OCI-LY7 (cell line): ENCODE measurements at regions not wholly inside any gene's neighbourhood (a gene's known extent, or its start where the extent isn't known, plus 50 kb on each side); places are given as distances from the start of the nearest gene placed in this dataset.

Experiments
- EZH2phosphoT487 ChIP-seq: fragments of 200-600 bp; sonication (generic); IDR thresholded peaks from 2 replicates; pipeline ENCODE4 v1.6.1; 2018; ENCODE audit warnings: low read depth, borderline replicate concordance, mild to moderate bottlenecking, mixed run types, antibody characterized with exemption, low read length, moderate library complexity, mixed read lengths
- TF ChIP-seq, protein P1 (sequence below): fragments of 200-600 bp; sonication (generic); conservative IDR thresholded peaks from 2 replicates; pipeline ENCODE4 v1.5.1; 2014; ENCODE audit warnings: mild to moderate bottlenecking, antibody characterized with exemption, low read length, moderate library complexity, mixed read lengths

GRCh38 chr12:84507956-84508850, 404.4 kb downstream of the SLC6A15 start:
- TF ChIP-seq, protein P1, sequence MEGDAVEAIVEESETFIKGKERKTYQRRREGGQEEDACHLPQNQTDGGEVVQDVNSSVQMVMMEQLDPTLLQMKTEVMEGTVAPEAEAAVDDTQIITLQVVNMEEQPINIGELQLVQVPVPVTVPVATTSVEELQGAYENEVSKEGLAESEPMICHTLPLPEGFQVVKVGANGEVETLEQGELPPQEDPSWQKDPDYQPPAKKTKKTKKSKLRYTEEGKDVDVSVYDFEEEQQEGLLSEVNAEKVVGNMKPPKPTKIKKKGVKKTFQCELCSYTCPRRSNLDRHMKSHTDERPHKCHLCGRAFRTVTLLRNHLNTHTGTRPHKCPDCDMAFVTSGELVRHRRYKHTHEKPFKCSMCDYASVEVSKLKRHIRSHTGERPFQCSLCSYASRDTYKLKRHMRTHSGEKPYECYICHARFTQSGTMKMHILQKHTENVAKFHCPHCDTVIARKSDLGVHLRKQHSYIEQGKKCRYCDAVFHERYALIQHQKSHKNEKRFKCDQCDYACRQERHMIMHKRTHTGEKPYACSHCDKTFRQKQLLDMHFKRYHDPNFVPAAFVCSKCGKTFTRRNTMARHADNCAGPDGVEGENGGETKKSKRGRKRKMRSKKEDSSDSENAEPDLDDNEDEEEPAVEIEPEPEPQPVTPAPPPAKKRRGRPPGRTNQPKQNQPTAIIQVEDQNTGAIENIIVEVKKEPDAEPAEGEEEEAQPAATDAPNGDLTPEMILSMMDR, result no peak
- no peak for TF ChIP-seq EZH2phosphoT487
